ENCODE measurements at regions not wholly inside any gene's neighbourhood (a gene's known extent, or its start where the extent isn't known, plus 50 kb on each side); places are given as distances from the start of the nearest gene placed in this dataset.
"Not testable (repeated sequence)": the region's sequence is repeated elsewhere in the genome, so short reads cannot be mapped to it uniquely, and the experiment has no call there.

DNA sequence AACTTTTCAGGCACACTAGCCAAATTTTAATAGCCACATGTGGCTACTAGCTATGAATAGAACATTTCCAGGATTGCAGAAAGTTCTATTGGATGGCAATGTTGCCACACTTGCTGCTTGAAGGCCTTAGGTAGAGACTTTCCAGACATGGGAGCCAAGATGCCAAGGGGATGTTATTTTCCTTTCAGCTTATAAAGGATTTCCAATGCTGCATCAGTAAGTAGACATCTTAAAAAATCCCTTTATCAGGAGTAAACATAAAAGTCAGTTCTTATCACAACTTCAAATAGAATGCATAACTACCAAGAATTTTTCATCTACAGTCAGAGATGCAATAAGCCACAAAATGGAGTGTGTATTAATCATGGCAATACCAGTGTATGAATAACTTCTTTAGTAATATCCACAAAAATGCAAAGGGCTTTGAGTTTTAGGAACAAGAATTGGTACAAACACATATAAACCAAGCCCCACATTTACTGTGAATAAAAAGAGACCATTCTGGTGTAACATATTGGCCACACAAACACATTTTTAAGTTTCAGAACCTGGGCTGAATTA is 457.1 kb upstream of the ADAMTS9 start:
- POLR2A ChIA-PET = no interaction called here
- H3K27ac Mint-ChIP-seq = no peak overlapping the region
- H3K36me3 Mint-ChIP-seq (ENCODE audit: low read depth) = no peaks in the 10 kb centered on the region
- intact Hi-C loops (cut with micrococcal nuclease) = no loop called here
- DNase-seq (no peak), ATAC-seq (no peak)
- H3K4me3 Mint-ChIP-seq = no peak overlapping the region
- peaks cover 2% of the 10 kb centered on the region for H3K9me3 Mint-ChIP-seq
- TF ChIP-seq CTCF (IDR thresholded peaks at IDR 0.05) = no peak
- no peaks in the 10 kb centered on the region for H3K4me1 Mint-ChIP-seq (ENCODE audit: low read depth)
- CTCF ChIA-PET = no interaction called here
- H3K27me3 Mint-ChIP-seq = no peaks in the 10 kb centered on the region

DNA sequence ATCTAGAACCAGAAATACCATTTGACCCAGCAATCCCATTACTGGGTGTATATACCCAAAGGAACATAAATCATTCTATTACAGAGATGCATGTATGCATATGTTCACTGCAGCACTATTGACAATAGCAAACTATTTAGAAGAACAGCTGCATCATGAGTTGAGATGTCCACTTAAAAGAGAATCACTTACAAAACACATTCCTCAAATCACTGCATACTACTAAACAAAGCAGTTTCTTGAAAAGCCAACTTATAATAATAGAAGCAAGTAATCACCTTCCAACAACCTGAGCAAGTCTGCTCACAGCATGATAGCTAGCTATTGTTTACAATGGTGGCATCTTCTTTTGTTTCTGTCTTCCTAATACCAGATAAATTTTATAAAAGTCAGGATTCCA is 454.7 kb upstream of the ADAMTS9 start:
- CTCF ChIA-PET = no interaction called here
- ATAC-seq = no peak
- Mint-ChIP-seq H3K9me3 (no peaks in the 10 kb centered on the region), H3K4me1 (ENCODE audit: low read depth) (no peaks in the 10 kb centered on the region), H3K27me3 (no peaks in the 10 kb centered on the region), H3K36me3 (ENCODE audit: low read depth) (no peaks in the 10 kb centered on the region), H3K4me3 (no peak overlapping the region), H3K27ac (no peak overlapping the region)
- no peak for DNase-seq
- intact Hi-C loops (cut with micrococcal nuclease) = no loop called here
- POLR2A ChIA-PET = no interaction called here
- TF ChIP-seq CTCF (IDR thresholded peaks at IDR 0.05) = no peak

DNA sequence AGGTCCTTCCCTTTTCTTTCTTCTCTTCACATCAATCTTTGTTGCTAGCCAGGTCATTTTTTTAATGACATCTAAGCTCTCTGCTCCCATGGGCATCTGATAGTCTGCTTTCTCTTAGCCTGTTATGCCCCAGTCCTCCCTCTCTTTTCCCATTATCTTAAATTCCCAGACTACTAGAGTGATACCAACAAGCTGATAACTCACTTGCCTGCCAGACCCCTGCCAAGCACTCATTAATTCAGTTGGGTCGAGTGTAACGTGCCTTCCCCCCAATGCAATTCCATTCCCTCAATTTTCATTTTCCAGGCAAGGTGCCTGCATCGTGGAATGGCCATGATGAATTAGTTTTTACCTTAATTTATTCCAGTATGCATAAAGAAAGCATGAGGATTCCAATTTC is 450.8 kb upstream of the ADAMTS9 start:
- no peak for ATAC-seq
- intact Hi-C loops (cut with micrococcal nuclease) = no loop called here
- Mint-ChIP-seq H3K27me3 (no peaks in the 10 kb centered on the region), H3K9me3 (no peaks in the 10 kb centered on the region), H3K36me3 (ENCODE audit: low read depth) (no peaks in the 10 kb centered on the region), H3K4me1 (ENCODE audit: low read depth) (no peaks in the 10 kb centered on the region), H3K4me3 (no peak overlapping the region), H3K27ac (no peak overlapping the region)
- no peak for DNase-seq
- no peak for TF ChIP-seq CTCF (IDR thresholded peaks at IDR 0.05)
- ChIA-PET CTCF (no interaction called here), POLR2A (no interaction called here)

DNA sequence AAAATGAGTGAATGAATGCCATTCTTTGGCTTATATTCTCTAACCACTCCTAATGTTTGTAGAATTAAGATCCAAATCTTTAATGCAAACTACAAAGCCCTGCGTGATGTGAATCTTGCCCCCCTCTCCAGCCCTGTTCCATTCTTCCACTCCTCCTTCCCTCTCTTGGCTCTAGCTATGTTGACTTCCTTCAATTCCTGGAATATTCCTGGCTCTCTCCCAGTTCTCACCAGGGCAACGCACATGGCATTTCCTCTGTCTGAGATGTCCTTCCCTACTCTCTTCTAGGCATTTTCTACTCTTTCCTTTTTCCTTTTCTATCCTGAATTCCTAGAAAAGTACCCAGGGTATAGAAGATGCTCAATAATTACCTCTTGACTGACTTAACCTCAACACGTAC is 446.0 kb upstream of the ADAMTS9 start:
- H3K4me1 Mint-ChIP-seq (ENCODE audit: low read depth); intact Hi-C loops (cut with micrococcal nuclease); H3K9me3 Mint-ChIP-seq; ATAC-seq; DNase-seq; POLR2A ChIA-PET; CTCF ChIA-PET; H3K36me3 Mint-ChIP-seq (ENCODE audit: low read depth); H3K27ac Mint-ChIP-seq; H3K4me3 Mint-ChIP-seq; H3K27me3 Mint-ChIP-seq: not testable (repeated sequence)

DNA sequence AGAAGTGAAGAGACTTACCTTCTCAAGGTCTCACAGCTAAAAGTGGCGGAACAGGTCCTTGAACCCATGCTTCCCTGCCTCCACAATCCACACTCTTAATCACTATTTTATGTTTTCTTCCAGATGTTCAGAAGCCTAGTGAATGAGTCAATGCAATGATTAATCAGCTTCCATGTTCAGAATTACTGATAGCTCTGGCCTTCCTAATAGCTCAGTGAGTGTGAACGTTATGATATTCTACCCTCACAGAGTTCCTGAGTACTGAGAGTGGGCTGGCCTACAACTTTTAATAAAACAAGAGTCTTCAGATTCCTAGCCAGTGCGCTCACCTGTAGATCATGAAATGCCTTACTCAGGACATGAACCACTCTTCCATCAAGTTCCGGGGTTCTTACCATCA is 443.0 kb upstream of the ADAMTS9 start:
- ChIA-PET CTCF (no interaction called here), POLR2A (no interaction called here)
- Mint-ChIP-seq H3K4me3 (no peak overlapping the region), H3K36me3 (ENCODE audit: low read depth) (no peaks in the 10 kb centered on the region), H3K9me3 (peaks cover 4% of the 10 kb centered on the region), H3K4me1 (ENCODE audit: low read depth) (no peaks in the 10 kb centered on the region), H3K27ac (no peak overlapping the region), H3K27me3 (no peaks in the 10 kb centered on the region)
- ATAC-seq = no peak
- intact Hi-C loops (cut with micrococcal nuclease) = no loop called here
- no peak for TF ChIP-seq CTCF (IDR thresholded peaks at IDR 0.05)
- no peak for DNase-seq

DNA sequence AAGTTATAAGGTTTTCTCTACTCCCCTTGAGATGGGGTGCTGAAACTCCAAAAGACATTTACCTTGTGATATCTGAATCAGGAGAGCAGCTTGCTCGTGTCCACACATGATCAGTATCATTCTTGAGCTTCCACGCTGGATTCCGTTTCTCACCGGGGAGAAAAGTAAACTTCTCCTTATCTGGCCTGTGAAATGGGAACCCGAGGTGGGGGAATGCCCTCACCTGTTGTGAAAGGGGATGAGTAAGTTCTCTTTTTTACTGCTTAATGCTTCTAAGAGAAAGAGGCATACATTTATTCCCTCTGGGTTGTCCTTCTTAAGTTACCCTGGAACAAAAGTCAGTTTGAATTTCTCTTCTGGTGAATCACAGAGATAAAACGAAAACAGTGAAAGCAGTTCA is 440.5 kb upstream of the ADAMTS9 start:
- DNase-seq (no peak), ATAC-seq (no peak)
- H3K4me1 Mint-ChIP-seq (ENCODE audit: low read depth) = no peaks in the 10 kb centered on the region
- no peak overlapping the region for H3K4me3 Mint-ChIP-seq
- ChIA-PET POLR2A (no interaction called here), CTCF (no interaction called here)
- TF ChIP-seq CTCF (IDR thresholded peaks at IDR 0.05) = no peak
- H3K27me3 Mint-ChIP-seq = no peaks in the 10 kb centered on the region
- H3K27ac Mint-ChIP-seq = no peak overlapping the region
- H3K36me3 Mint-ChIP-seq (ENCODE audit: low read depth) = no peaks in the 10 kb centered on the region
- intact Hi-C loops (cut with micrococcal nuclease) = no loop called here
- peaks cover 4% of the 10 kb centered on the region for H3K9me3 Mint-ChIP-seq
